ENCODE measurements at regions not wholly inside any gene's neighbourhood (a gene's known extent, or its start where the extent isn't known, plus 50 kb on each side); places are given as distances from the start of the nearest gene placed in this dataset.

- DNase-seq: no peak
Measured at GRCh38 chr5:52504584-52505240, 283.0 kb upstream of the ITGA1 start.

- DNase-seq: no peak
Measured at GRCh38 chr5:52517667-52518066, 270.0 kb upstream of the ITGA1 start.

GRCh38 chr5:52520171-52520570 is 267.5 kb upstream of the ITGA1 start:
- DNase-seq: no peak

GRCh38 chr5:52521236-52521635 is 266.5 kb upstream of the ITGA1 start:
- no peak for DNase-seq

GRCh38 chr5:52523701-52524100 is 264.0 kb upstream of the ITGA1 start:
- no peak for DNase-seq

- no peak for DNase-seq
Measured at GRCh38 chr5:52531105-52531504, 256.6 kb upstream of the ITGA1 start.

- DNase-seq: no peak
Measured at GRCh38 chr5:52543594-52543993, 244.1 kb upstream of the ITGA1 start.

GRCh38 chr5:52544738-52545137 is 243.0 kb upstream of the ITGA1 start:
- no peak for DNase-seq

- DNase-seq: no peak
Measured at GRCh38 chr5:52554293-52554692, 233.4 kb upstream of the ITGA1 start.

- no peak for DNase-seq
Measured at GRCh38 chr5:52560366-52560765, 227.3 kb upstream of the ITGA1 start.

GRCh38 chr5:52562473-52562872 is 225.2 kb upstream of the ITGA1 start:
- DNase-seq: no peak

GRCh38 chr5:52564587-52564986 is 223.1 kb upstream of the ITGA1 start:
- no peak for DNase-seq

- DNase-seq: no peak
Measured at GRCh38 chr5:52577546-52577945, 210.2 kb upstream of the ITGA1 start.

GRCh38 chr5:52579391-52579790 is 208.3 kb upstream of the ITGA1 start:
- DNase-seq: no peak

- no peak for DNase-seq
Measured at GRCh38 chr5:52580921-52581320, 206.8 kb upstream of the ITGA1 start.

GRCh38 chr5:52582313-52582712 is 205.4 kb upstream of the ITGA1 start:
- DNase-seq: no peak

- DNase-seq: no peak
Measured at GRCh38 chr5:52587131-52587530, 200.6 kb upstream of the ITGA1 start.

GRCh38 chr5:52597625-52598024 is 190.1 kb upstream of the ITGA1 start:
- DNase-seq: no peak

GRCh38 chr5:52598968-52599367 is 188.7 kb upstream of the ITGA1 start:
- no peak for DNase-seq

GRCh38 chr5:52603778-52604554 is 183.8 kb upstream of the ITGA1 start:
- no peak for DNase-seq

- no peak for DNase-seq
Measured at GRCh38 chr5:52605317-52606313, 182.1 kb upstream of the ITGA1 start.

- DNase-seq: no peak
Measured at GRCh38 chr5:52607227-52607824, 180.4 kb upstream of the ITGA1 start.

- DNase-seq: no peak
Measured at GRCh38 chr5:52620315-52620714, 167.4 kb upstream of the ITGA1 start.

All from islet precursor cell (in vitro differentiated cells).